ENCODE measurements at regions not wholly inside any gene's neighbourhood (a gene's known extent, or its start where the extent isn't known, plus 50 kb on each side); places are given as distances from the start of the nearest gene placed in this dataset.

DNA sequence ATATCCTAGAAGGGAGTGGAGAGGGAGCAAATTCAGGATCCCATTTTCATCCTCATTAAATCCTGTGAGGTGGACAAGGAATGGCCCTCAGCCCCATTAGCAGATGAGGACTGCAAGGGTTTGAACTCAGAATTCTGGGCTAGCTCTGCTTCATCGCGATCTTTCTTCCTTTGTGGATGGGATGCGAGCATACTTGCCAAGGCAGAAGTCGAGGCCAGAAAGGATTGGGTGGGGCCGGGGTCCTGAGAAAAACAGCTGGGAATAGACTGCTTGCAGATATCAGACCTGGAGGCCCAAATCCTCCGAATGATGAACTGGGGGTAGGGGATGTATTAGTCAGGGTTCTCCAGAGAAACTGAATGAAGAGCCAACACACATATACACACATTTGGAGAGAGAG, 179.0 kb downstream of the CHST1 start:
- TF ChIP-seq, protein P1, sequence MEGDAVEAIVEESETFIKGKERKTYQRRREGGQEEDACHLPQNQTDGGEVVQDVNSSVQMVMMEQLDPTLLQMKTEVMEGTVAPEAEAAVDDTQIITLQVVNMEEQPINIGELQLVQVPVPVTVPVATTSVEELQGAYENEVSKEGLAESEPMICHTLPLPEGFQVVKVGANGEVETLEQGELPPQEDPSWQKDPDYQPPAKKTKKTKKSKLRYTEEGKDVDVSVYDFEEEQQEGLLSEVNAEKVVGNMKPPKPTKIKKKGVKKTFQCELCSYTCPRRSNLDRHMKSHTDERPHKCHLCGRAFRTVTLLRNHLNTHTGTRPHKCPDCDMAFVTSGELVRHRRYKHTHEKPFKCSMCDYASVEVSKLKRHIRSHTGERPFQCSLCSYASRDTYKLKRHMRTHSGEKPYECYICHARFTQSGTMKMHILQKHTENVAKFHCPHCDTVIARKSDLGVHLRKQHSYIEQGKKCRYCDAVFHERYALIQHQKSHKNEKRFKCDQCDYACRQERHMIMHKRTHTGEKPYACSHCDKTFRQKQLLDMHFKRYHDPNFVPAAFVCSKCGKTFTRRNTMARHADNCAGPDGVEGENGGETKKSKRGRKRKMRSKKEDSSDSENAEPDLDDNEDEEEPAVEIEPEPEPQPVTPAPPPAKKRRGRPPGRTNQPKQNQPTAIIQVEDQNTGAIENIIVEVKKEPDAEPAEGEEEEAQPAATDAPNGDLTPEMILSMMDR (IDR thresholded peaks at IDR 0.05; ENCODE audit: low read depth, low read length): no peak
- no peak for DNase-seq (ENCODE audit: extremely low read depth, low read depth)

DNA sequence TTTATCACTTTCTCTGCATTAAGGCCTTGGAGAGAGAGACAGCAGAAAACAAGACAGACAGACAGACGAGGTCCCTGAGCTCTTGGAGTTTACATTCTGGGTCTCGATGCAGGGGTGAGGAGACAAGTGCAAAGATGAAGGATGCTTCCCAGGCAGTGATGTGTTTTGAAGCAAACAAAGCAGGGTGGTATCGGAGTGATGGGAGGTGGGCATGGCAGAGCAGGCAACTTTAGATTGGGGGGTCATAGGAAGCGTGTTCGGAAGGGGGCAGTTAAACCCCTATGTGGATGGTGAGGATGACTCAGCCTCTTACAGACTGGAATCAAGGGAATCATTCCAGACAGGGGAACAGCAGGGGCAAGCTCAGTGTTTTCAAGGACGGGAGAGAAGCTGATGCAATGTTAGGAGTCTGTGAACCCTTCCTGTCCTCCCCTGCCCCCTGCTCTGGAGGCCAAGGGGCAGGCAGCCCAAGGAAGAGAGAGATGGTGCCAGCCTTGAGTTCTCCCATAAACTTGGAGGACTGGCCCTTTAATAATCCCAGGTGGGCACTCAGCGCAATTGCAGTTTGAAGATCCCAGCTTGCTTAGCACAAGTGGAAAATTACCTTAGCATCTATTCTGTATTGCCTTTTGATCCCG, 180.2 kb downstream of the CHST1 start:
- no peak for DNase-seq (ENCODE audit: extremely low read depth, low read depth)
- TF ChIP-seq, protein P1 (IDR thresholded peaks at IDR 0.05; ENCODE audit: low read depth, low read length): no peak

DNA sequence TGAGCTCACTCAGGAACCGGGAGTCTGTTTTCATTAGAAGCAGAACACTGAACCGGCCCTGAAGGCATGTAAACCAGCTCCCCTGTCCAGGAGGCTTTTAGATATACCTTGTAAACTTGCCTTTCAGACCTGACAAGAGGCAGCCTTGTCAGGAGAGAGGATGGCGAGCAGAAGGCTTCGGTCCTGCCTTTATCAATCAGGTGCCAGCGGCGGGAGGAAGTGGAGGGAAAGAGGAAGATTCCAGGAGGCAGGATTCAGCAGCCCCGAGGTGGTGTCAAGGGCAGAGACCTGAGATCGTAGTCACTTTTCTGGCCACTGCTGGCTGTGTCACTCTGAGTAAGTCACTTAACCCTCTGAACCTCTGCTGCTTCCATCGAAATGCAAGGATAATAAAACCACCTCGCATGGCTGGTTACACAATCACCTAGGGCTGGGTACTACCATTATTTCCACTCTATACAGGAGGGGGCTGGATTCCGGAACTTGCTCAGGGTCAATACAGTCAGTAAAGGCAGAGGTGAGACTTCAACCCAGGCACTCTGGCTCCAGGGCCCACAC, 181.0 kb downstream of the CHST1 start:
- TF ChIP-seq, protein P1 (IDR thresholded peaks at IDR 0.05; ENCODE audit: low read depth, low read length): no peak
- no peak for DNase-seq (ENCODE audit: extremely low read depth, low read depth)

DNA sequence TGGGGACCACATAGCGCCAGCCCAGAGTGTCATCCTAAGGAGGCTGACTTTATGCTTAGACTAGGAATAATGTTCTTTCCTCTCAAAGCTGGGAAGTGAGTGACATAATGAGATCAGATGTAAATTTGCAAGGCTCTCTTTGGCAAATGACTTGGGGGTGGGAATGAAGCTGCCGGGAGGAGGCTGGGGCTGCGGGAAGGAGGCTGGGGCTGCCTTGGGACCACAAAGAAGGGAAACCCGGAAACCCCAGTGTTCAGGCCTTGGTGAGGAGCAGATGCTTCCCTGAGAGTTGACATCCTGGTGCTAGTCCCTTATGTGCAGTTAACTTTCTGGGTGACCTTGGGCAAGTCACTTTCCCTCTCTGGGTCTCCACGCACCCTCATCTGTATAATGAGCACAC, 182.0 kb downstream of the CHST1 start:
- TF ChIP-seq, protein P1 (IDR thresholded peaks at IDR 0.05; ENCODE audit: low read depth, low read length): no peak
- no peak for DNase-seq (ENCODE audit: extremely low read depth, low read depth)

DNA sequence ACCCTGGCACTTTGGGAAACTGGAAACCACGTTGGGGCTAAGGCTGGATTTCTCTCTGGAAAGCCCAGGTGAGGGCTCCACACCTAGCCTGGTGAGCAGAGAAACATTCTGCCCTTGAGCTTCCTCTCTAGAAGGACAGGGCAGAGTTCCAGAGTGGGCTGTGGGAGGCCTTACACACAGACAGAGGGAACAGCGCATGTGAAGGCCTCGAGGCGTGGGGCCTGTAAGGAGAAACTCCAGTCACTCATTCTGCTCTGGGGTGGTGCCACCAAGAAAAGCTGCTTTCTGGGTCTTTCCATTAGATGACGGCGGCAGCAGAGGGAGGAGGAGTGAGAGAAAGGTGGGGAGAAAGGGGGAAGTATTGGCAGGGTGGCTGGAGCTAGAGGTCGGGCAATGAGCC, 183.1 kb downstream of the CHST1 start:
- no peak for DNase-seq (ENCODE audit: extremely low read depth, low read depth)
- TF ChIP-seq, protein P1 (IDR thresholded peaks at IDR 0.05; ENCODE audit: low read depth, low read length): no peak

DNA sequence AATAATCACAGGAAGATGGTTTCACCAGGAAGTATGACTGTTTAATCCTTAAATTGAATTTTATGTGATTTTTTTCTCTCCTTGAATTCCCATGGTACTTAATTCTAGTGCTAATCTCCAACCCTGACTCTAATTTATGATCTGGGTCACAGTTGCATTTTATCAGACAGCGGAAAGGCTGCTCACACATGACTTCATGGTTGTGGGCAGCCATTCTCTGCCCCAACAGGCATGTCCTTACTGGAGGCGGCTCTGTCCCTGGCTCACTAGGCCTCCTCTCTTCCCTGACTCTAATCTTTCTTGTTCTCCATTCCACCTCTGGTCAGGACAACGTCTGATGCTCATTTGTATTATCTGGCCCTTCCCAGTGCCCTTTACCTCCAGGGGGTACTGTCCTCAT, 184.4 kb downstream of the CHST1 start:
- DNase-seq (ENCODE audit: extremely low read depth, low read depth): no peak
- TF ChIP-seq, protein P1 (IDR thresholded peaks at IDR 0.05; ENCODE audit: low read depth, low read length): no peak

DNA sequence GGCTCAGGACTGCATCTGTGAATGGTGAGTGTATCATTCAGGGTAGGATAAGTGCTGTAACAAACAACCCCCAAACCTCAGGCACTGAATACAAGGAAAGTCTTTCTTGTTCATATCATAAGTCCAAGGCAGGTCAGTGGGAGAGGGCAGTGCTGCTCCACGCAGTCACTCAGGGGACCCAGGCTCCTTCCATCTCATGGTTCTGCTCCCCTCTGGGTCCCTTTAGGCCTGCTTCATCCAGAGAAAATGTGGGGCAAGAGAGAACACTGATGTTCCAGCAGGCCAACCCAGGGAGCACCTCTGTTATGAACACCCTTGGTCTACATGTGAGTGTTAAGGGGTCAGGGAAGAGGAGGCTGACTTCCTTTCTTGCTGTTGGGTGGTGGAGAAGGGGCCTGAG, 187.8 kb downstream of the CHST1 start:
- no peak for DNase-seq (ENCODE audit: extremely low read depth, low read depth)
- TF ChIP-seq, protein P1 (IDR thresholded peaks at IDR 0.05; ENCODE audit: low read depth, low read length): no peak
